ENCODE measurements at regions not wholly inside any gene's neighbourhood (a gene's known extent, or its start where the extent isn't known, plus 50 kb on each side); places are given as distances from the start of the nearest gene placed in this dataset.

DNA sequence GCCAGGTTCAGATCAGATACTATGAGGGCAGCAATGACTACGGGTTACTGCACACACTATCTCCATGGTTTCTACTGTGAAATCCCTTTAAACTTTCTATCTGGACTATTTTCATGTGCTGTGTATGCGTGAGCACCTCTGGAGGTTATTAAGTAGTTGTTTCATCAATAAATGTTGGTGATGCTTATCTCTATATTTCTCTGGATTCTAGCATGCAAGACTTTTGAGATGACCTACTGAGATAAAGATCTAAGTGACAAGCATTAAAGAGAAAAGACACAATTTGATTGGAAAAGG, 194.0 kb downstream of the NRIP1 start:
- H3K27me3 Mint-ChIP-seq: no peaks in the 10 kb centered on the region
- H3K36me3 Mint-ChIP-seq (ENCODE audit: low read depth): no peaks in the 10 kb centered on the region
- intact Hi-C loops (cut with micrococcal nuclease): loop anchor here (1.0 to 10.0 kb wide), 5 partner anchors 8 to 254 kb away; partner anchors contain the start of gene NRIP1
- peak overlapping the region; percentile 55 for H3K4me3 Mint-ChIP-seq
- H3K27ac Mint-ChIP-seq: peak overlapping the region; percentile 51
- DNase-seq: no peak
- ChIA-PET POLR2A (interaction anchor here (1.2 kb wide), 1 partner anchor 194 kb away, joined by 6 read pairs; the partner anchor contains the start of gene NRIP1), CTCF (interaction anchor here (0.8 kb wide), 1 partner anchor 612 kb away, joined by 3 read pairs; no protein-coding TSS in a partner anchor)
- H3K9me3 Mint-ChIP-seq: no peaks in the 10 kb centered on the region
- no peak for ATAC-seq (ENCODE audit: low read depth)
- TF ChIP-seq, protein P1, sequence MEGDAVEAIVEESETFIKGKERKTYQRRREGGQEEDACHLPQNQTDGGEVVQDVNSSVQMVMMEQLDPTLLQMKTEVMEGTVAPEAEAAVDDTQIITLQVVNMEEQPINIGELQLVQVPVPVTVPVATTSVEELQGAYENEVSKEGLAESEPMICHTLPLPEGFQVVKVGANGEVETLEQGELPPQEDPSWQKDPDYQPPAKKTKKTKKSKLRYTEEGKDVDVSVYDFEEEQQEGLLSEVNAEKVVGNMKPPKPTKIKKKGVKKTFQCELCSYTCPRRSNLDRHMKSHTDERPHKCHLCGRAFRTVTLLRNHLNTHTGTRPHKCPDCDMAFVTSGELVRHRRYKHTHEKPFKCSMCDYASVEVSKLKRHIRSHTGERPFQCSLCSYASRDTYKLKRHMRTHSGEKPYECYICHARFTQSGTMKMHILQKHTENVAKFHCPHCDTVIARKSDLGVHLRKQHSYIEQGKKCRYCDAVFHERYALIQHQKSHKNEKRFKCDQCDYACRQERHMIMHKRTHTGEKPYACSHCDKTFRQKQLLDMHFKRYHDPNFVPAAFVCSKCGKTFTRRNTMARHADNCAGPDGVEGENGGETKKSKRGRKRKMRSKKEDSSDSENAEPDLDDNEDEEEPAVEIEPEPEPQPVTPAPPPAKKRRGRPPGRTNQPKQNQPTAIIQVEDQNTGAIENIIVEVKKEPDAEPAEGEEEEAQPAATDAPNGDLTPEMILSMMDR (IDR thresholded peaks at IDR 0.05): no peak
- H3K4me1 Mint-ChIP-seq: peaks cover 62% of the 10 kb centered on the region

DNA sequence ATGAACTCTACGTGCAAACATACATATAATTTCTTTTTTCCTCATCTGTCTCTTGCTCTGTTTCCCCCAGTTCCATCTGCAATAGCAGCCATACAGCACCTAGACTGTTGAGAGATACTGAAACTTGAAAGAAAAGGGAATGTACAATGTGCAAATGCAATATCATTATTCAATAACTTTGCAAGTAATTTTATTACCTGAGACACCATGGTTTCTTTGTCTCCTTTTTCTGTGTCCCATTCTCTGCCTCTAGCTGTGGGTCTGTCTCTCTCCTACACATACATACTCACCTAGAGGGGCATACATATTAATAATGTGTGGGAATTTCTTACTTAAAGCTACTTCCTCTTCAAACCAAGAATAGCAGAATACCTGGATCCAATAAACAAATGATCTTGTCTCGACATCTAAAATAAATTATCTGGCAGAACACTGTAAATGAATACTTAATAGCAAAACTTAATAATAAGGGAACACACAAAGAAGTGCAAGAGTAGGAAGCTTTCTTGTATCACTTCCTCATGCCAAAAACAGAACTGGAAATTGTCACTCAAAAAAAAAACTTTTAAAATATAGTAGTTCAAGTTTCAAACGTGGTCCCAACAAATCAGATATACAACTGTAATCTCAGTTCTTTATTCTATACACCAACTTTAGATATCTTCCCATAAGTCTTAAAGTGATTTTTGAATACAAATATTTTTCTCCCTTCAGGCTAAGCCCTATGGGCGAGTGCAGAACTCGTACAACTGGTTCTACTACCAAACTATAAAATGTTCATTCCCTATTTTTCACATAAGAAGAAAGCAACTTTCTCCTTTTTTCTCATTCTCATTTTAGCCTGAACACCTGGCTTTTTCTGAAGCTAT, 194.6 kb downstream of the NRIP1 start:
- no peaks in the 10 kb centered on the region for H3K27me3 Mint-ChIP-seq
- TF ChIP-seq, protein P1 (IDR thresholded peaks at IDR 0.05): no peak
- ChIA-PET POLR2A (interaction anchor here (1.2 kb wide), 1 partner anchor 195 kb away, joined by 6 read pairs; the partner anchor contains the start of gene NRIP1), CTCF (interaction anchor here (0.8 kb wide), 1 partner anchor 612 kb away, joined by 3 read pairs; no protein-coding TSS in a partner anchor)
- H3K36me3 Mint-ChIP-seq (ENCODE audit: low read depth): no peaks in the 10 kb centered on the region
- DNase-seq (no peak), ATAC-seq (ENCODE audit: low read depth) (peak; percentile 66)
- H3K9me3 Mint-ChIP-seq: no peaks in the 10 kb centered on the region
- intact Hi-C loops (cut with micrococcal nuclease): loop anchor here (1.0 to 10.0 kb wide), 7 partner anchors 9 to 425 kb away; partner anchors contain the start of gene NRIP1
- H3K4me3 Mint-ChIP-seq: peak overlapping the region; percentile 55
- peak overlapping the region; percentile 51 for H3K27ac Mint-ChIP-seq
- peaks cover 58% of the 10 kb centered on the region for H3K4me1 Mint-ChIP-seq

DNA sequence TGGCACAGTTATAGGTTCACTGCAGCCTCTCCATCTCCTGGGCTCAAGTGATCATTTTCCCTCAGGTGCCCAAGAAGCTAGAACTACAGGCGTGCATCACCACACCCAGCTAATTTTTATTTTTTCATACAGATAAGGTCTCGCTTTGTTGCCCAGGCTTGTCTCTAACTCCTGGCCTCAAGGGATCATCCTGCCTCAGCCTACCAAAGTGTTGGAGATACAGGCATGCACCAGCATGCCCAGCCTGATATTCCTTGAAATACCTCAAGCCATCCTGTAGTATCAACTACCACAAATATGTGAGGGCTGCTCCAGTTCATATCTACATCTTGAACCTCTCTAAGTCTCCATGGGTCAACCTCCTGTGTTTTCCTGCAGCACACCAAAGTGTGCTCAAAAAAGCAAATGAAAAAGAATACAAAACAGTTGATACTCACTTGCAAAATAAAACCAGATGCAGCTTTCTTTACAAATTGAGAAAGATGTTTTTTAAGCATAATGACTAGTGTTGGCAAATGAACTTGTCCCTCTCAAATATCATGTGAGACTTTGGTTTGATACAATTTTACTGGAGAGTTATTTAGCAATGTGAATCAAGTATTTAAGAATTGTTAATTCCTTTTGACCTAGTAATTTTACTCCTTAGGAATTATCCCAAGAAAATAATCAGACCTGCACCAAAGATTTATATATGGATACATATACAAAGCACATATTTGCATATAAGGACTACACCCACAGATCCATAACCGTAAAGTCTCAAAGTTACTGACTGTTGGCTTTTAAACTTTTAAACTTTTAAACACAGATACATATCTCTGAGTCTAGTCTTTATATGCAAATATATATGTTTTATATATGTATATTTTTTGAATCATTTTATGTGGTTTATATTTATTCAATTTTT, 197.7 kb downstream of the NRIP1 start:
- intact Hi-C loops (cut with micrococcal nuclease): loop anchor here (1.0 to 10.0 kb wide), 3 partner anchors 105 to 428 kb away; no protein-coding TSS in a partner anchor
- no peak overlapping the region for H3K27ac Mint-ChIP-seq
- ChIA-PET CTCF (interaction anchor here (0.6 to 1.2 kb wide), 2 partner anchors 14 to 27 kb away, joined by 3 read pairs; no protein-coding TSS in a partner anchor), POLR2A (no interaction called here)
- no peak for DNase-seq
- H3K36me3 Mint-ChIP-seq (ENCODE audit: low read depth): no peaks in the 10 kb centered on the region
- no peak overlapping the region for H3K4me3 Mint-ChIP-seq
- ATAC-seq (ENCODE audit: low read depth): no peak
- no peaks in the 10 kb centered on the region for H3K9me3 Mint-ChIP-seq
- TF ChIP-seq, protein P1 (IDR thresholded peaks at IDR 0.05): no peak
- no peaks in the 10 kb centered on the region for H3K27me3 Mint-ChIP-seq
- peaks cover 65% of the 10 kb centered on the region for H3K4me1 Mint-ChIP-seq

DNA sequence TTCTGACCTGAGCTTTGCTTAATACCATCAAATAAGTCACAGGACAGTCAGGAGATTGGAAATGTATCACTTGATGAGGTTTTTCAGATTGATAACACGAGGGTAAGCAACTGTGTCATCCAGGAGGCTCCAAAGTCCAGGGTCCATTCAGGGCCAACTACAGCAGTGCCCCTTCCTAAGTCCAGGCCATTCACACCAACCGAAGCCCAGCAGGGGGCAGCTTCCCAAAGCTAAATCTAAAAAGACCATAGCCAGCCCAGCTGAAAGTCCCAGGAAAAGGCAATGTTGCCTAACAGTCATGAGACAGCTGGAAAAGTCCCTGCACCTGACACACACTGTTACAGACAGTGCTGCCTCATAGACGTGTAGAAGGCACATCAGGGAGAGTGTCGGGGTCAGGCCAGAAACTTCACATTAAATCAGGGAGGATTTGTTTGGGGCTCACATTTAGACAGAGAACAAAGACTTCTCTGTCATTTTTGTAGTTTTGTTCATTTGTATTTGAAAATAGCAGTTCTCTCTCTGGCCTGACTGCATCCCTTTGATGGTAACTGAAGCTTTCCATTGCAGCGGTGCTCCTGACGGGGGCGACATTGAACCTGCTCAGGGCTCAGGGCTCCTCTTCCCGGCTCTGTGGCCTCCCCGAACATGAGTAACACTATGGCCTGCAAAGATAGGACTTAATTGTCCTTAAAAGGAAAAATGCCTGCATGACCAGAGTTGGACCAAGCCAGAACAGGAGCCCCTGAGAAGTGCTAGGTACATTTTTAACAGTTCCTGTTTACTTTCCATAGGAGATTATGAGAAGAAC, 200.4 kb downstream of the NRIP1 start:
- Mint-ChIP-seq H3K4me1 (peaks cover 49% of the 10 kb centered on the region), H3K27me3 (no peaks in the 10 kb centered on the region), H3K4me3 (no peak overlapping the region), H3K9me3 (peaks cover 3% of the 10 kb centered on the region), H3K27ac (no peak overlapping the region), H3K36me3 (ENCODE audit: low read depth) (no peaks in the 10 kb centered on the region)
- TF ChIP-seq, protein P1 (IDR thresholded peaks at IDR 0.05): no peak
- ChIA-PET POLR2A (no interaction called here), CTCF (interaction anchor here (0.7 to 1.7 kb wide), 13 partner anchors 13 to 689 kb away, joined by 3 to 26 read pairs (median 3); no protein-coding TSS in a partner anchor)
- intact Hi-C loops (cut with micrococcal nuclease): loop anchor here (1.0 to 10.0 kb wide), 5 partner anchors 102 to 728 kb away; no protein-coding TSS in a partner anchor
- DNase-seq (no peak), ATAC-seq (ENCODE audit: low read depth) (peak; percentile 64)

Data from activated B cell treated with CpG ODN at 0.5 μM for 24 hours (primary cell).